ENCODE measurements at regions not wholly inside any gene's neighbourhood (a gene's known extent, or its start where the extent isn't known, plus 50 kb on each side); places are given as distances from the start of the nearest gene placed in this dataset.
A peak's percentile ranks its signal among the peaks of the same experiment; 100 is the strongest.
"Not testable (repeated sequence)": the region's sequence is repeated elsewhere in the genome, so short reads cannot be mapped to it uniquely, and the experiment has no call there.

DNA sequence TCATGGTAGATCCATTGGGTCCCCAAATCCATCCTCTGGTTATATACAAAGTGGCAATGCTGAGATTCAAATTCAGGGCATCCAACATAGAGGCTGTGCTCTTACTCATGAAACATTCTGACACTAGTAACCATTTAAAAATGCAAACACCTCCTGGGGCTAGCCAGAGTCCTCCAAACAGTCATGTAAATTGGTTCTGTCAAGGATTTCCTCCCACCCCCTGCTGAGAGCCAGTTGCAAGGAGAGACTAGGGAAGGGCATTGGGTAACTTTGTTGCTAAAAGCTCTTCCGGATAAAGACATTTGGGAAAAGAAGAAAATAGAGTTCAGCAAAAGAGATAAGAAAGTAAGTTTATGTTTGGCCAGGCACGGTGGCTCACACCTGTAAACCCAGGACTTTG, 58.3 kb downstream of the ART5 start:
- DNase-seq; H3K27ac Mint-ChIP-seq; H3K36me3 Mint-ChIP-seq; H3K9me3 Mint-ChIP-seq; H3K4me3 Mint-ChIP-seq; H3K4me1 Mint-ChIP-seq; POLR2A ChIA-PET; ATAC-seq (ENCODE audit: low read depth): not testable (repeated sequence)
- H3K27me3 Mint-ChIP-seq: peaks cover 39% of the 10 kb centered on the region

- not testable (repeated sequence) for H3K9me3 Mint-ChIP-seq
These were observed 60.4 kb downstream of the ART5 start for GRCh38 chr11:3581389-3581725.

DNA sequence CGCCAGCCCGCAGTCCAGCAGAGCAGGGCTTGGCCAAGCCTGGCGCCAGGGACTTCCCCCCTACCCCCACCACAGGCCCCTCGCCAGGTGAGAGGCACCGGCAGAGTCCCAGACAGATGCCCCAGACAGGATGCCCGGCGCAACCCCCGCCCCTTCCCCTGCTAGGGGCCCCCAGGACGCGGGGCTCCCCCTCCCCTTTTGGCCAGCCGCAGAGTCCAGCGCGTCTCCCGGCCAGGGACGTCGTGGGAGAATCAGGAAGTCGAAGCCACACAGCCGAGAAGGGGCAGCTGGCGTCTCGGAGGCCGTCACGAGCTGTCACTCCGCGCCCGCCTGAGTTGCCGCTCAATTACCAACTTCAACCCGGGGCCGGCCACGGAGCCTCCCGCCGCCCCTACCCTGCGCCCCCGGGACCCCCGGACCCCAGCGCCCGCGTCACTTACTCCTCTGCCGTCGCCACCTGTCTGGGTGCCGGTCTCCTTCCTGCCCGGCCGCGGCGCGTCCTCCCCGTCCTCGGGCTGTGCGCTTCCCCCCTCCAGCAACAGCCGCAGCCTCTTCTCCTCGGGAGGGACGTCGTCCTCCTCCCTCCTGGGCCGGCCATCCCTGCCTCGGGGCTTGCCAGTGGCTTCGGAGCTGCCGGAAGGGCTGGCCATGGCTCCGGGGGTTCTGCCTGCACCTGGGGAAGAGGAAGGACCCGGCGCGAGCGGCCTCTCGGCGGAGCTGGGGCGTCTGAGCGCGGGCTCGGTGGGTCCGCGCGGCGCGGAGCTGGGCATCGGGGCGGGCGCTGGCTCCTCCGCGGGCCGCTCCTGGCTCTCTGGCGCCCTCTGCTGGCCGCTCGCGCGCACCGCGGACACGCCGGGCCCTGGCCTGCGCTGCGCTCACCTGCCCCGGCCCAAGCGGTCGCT, 61.1 kb downstream of the ART5 start:
- H3K9me3 Mint-ChIP-seq; H3K36me3 Mint-ChIP-seq; H3K27ac Mint-ChIP-seq; ATAC-seq (ENCODE audit: low read depth); POLR2A ChIA-PET; H3K4me1 Mint-ChIP-seq: not testable (repeated sequence)
- peak; percentile 84 for DNase-seq
- peaks cover 37% of the 10 kb centered on the region for H3K27me3 Mint-ChIP-seq
- H3K4me3 Mint-ChIP-seq: peak overlapping the region; percentile 56

More at GRCh38 chr11:3581389-3581725, 60.4 kb downstream of the ART5 start:
- peaks cover 41% of the 10 kb centered on the region for H3K27me3 Mint-ChIP-seq
- ATAC-seq (ENCODE audit: low read depth); DNase-seq; H3K4me1 Mint-ChIP-seq; H3K36me3 Mint-ChIP-seq; POLR2A ChIA-PET; H3K27ac Mint-ChIP-seq: not testable (repeated sequence)
- H3K4me3 Mint-ChIP-seq: peak overlapping the region; percentile 55

- H3K36me3 Mint-ChIP-seq; POLR2A ChIA-PET; H3K27ac Mint-ChIP-seq; ATAC-seq (ENCODE audit: low read depth); H3K9me3 Mint-ChIP-seq; H3K4me1 Mint-ChIP-seq; DNase-seq: not testable (repeated sequence)
- Mint-ChIP-seq H3K27me3 (peaks cover 37% of the 10 kb centered on the region), H3K4me3 (peak overlapping the region; percentile 49)
These were observed 62.0 kb downstream of the ART5 start for GRCh38 chr11:3579600-3580459.

- H3K4me3 Mint-ChIP-seq; H3K4me1 Mint-ChIP-seq; POLR2A ChIA-PET; H3K27ac Mint-ChIP-seq; H3K36me3 Mint-ChIP-seq; H3K9me3 Mint-ChIP-seq; ATAC-seq (ENCODE audit: low read depth); DNase-seq: not testable (repeated sequence)
- H3K27me3 Mint-ChIP-seq: peaks cover 23% of the 10 kb centered on the region
These were observed 65.7 kb downstream of the ART5 start for GRCh38 chr11:3576066-3576604.

DNA sequence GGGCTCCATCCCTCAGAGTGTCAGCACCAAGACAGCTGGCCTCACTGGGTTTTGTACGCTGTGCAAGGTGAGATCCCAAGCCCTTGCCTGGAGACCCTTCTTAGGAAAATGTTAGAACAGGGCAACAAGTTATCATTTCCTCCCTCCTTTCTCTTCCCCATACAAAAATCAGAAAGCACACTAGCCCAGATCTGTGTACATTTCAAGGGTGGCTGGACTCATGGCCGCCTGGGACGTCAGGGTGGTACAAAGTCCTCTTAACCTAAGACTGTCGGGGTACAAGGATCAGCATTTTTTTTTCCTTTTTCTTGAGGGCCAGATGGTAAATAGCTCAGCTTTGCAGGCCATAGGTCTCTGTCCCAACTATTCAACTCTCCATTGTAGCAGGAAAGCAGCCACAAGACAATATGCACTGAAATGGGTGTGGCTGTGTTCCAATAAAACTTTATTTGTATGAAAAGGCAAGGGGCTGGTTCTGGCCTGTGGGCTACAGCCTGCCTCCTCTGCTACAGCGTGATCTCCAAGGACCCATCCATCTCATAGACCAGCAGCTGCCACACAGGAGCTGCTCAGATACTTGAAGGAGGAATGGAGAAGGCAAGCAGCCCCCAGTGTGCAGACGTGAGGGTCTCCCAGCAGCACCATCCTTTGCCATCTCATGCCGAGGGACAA, 68.7 kb downstream of the ART5 start:
- POLR2A ChIA-PET; H3K27me3 Mint-ChIP-seq; H3K27ac Mint-ChIP-seq; H3K9me3 Mint-ChIP-seq; H3K4me3 Mint-ChIP-seq; DNase-seq; H3K4me1 Mint-ChIP-seq; ATAC-seq (ENCODE audit: low read depth); H3K36me3 Mint-ChIP-seq: not testable (repeated sequence)

GRCh38 chr11:3571752-3572151, 70.0 kb downstream of the ART5 start:
- H3K36me3 Mint-ChIP-seq; H3K4me3 Mint-ChIP-seq; H3K4me1 Mint-ChIP-seq; POLR2A ChIA-PET; ATAC-seq (ENCODE audit: low read depth); DNase-seq; H3K27me3 Mint-ChIP-seq; H3K9me3 Mint-ChIP-seq; H3K27ac Mint-ChIP-seq: not testable (repeated sequence)

DNA sequence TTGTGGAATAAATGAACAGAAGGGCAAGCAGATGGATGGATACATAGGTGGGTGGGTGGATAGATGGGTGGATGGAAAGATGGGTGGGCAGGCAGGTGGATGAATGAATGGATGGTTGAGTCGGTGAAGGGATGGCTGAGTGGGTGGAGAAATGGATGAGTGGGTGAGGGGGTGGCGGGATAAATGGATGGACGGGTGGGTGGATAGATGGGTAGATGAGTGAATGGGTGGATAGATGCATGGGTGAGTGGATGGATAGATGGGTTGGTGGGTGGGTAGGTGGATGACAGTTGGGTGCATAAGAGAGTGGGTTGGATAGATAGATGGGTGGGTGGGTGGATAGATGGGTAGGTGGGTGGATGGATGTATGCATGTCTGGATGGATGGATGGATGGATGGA, 76.0 kb downstream of the ART5 start:
- H3K27ac Mint-ChIP-seq, H3K4me3 Mint-ChIP-seq: not testable (repeated sequence)

DNA sequence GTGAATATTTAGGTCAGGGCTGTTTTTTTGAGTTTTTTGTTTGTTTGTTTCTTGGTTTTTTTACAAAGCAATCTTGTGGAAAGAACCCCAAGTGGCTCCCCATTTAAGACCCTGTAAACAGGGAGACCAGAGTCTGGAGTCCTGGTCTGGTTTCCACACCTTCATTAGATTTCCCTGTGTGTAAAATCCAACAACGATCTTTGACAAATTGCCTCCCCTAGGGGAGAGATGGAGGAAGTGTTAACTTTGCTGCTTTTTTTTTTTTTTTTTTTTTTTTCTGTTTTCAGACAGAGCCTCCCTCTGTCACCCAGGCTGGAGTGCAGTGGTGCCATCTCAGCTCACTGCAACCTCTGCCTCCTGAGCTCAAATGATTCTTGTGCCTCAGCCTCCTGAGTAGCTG, 77.4 kb downstream of the ART5 start:
- ATAC-seq (ENCODE audit: low read depth); POLR2A ChIA-PET; H3K4me1 Mint-ChIP-seq; H3K27ac Mint-ChIP-seq; H3K36me3 Mint-ChIP-seq; H3K4me3 Mint-ChIP-seq; DNase-seq; H3K9me3 Mint-ChIP-seq: not testable (repeated sequence)
- peaks cover 18% of the 10 kb centered on the region for H3K27me3 Mint-ChIP-seq

More for the DNA sequence above, 76.0 kb downstream of the ART5 start:
- H3K9me3 Mint-ChIP-seq; POLR2A ChIA-PET; H3K4me1 Mint-ChIP-seq; DNase-seq; H3K36me3 Mint-ChIP-seq; ATAC-seq (ENCODE audit: low read depth): not testable (repeated sequence)
- H3K27me3 Mint-ChIP-seq: peaks cover 13% of the 10 kb centered on the region

GRCh38 chr11:3554621-3555020, 87.2 kb downstream of the ART5 start:
- H3K27me3 Mint-ChIP-seq; H3K4me1 Mint-ChIP-seq; DNase-seq; H3K9me3 Mint-ChIP-seq; ATAC-seq (ENCODE audit: low read depth); POLR2A ChIA-PET; H3K36me3 Mint-ChIP-seq: not testable (repeated sequence)
- peak overlapping the region; percentile 71 for H3K27ac Mint-ChIP-seq
- H3K4me3 Mint-ChIP-seq: peak overlapping the region; percentile 38

DNA sequence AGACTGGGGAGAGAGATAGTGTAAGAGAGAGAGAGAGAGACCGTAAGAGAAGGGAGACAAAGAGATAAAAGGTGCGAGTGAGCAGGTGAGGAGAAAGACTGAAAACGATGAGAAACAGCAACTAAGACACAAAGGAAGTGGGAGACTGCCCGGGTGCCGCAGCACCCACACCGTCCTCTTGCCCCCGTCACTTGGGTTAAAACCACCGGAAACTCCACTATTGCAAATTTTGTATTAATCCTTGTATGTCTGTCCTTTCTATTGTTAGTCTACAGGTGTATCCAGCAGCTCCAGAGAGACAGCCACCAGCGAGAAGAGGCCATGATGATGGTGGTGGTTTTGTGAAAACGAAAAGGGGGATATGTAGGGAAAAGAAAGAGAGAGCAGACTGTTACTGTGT, 96.8 kb downstream of the ART5 start:
- H3K4me1 Mint-ChIP-seq; POLR2A ChIA-PET; H3K36me3 Mint-ChIP-seq; ATAC-seq (ENCODE audit: low read depth); DNase-seq; H3K9me3 Mint-ChIP-seq: not testable (repeated sequence)
- Mint-ChIP-seq H3K27ac (peak overlapping the region; percentile 90), H3K27me3 (peaks cover 13% of the 10 kb centered on the region), H3K4me3 (peak overlapping the region; percentile 69)

GRCh38 chr11:3538220-3538619, 103.6 kb downstream of the ART5 start:
- H3K9me3 Mint-ChIP-seq: peaks cover 11% of the 10 kb centered on the region
- H3K4me1 Mint-ChIP-seq, H3K27ac Mint-ChIP-seq: not testable (repeated sequence)

DNA sequence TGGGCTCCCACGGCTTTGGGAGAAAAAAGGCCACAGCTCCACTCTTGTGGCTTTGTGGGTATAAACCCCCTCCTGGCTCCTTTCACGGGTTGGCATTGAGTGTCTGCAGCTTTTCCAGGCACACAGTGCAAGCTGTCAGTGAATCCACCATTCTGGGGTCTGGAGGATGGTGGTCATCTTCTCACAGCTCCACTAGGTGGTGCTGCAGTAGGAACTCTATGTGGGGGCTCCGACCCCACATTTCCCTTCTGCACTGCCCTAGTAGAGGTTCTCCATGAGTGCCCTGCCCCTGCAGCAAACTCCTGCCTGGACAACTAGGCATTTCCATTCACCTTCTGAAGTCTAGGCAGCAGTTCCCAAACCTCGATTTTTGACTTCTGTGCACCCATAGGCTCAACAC, 104.5 kb downstream of the ART5 start:
- H3K27ac Mint-ChIP-seq; POLR2A ChIA-PET; ATAC-seq (ENCODE audit: low read depth); H3K4me1 Mint-ChIP-seq; H3K36me3 Mint-ChIP-seq; H3K4me3 Mint-ChIP-seq; DNase-seq: not testable (repeated sequence)
- Mint-ChIP-seq H3K9me3 (peaks cover 11% of the 10 kb centered on the region), H3K27me3 (peaks cover 11% of the 10 kb centered on the region)

More at GRCh38 chr11:3538220-3538619, 103.6 kb downstream of the ART5 start:
- H3K36me3 Mint-ChIP-seq; H3K4me3 Mint-ChIP-seq; POLR2A ChIA-PET; ATAC-seq (ENCODE audit: low read depth); DNase-seq: not testable (repeated sequence)
- peaks cover 16% of the 10 kb centered on the region for H3K27me3 Mint-ChIP-seq

Measured in activated naive CD8-positive, alpha-beta T cell treated with anti-CD3 and anti-CD28 coated beads, Interleukin-2, amount 10 ng/mL, durations not matched to agents 7 days and 5 days (primary cell).